RWPE2 (cell line): ENCODE measurements at regions not wholly inside any gene's neighbourhood (a gene's known extent, or its start where the extent isn't known, plus 50 kb on each side); places are given as distances from the start of the nearest gene placed in this dataset.

Experiments
- ATAC-seq: fragments of 200-7000 bp; cut with Tn5 transposase; 3 replicates; pipeline ENCODE4 v1.9.1; 2021; ENCODE audit warnings: low read depth
- DNase-seq: peaks from one replicate; pipeline ENCODE4 v3.0.0-alpha.2; 2020; ENCODE audit warnings: low spot score
- H3K27ac ChIP-seq: fragments of 450-650 bp; 2 replicates; pipeline ENCODE4 v1.5.1; 2017; ENCODE audit warnings: mild to moderate bottlenecking; ENCODE audit not compliant: poor library complexity, severe bottlenecking
- H3K27me3 ChIP-seq: fragments of 250-450 bp; sonication (Bioruptor Pico); 2 replicates; pipeline ENCODE4 v1.5.1; 2021; ENCODE audit warnings: mild to moderate bottlenecking, moderate library complexity; ENCODE audit not compliant: insufficient read depth, poor library complexity, severe bottlenecking
- H3K36me3 ChIP-seq: fragments of 250-450 bp; sonication (Bioruptor Pico); 2 replicates; pipeline ENCODE4 v1.5.1; 2020; ENCODE audit warnings: low read depth, mild to moderate bottlenecking, moderate library complexity
- H3K4me1 ChIP-seq: fragments of 250-450 bp; sonication (Bioruptor Pico); 2 replicates; pipeline ENCODE4 v1.5.1; 2021; ENCODE audit warnings: mild to moderate bottlenecking, moderate library complexity; ENCODE audit not compliant: insufficient read depth, poor library complexity, severe bottlenecking
- H3K4me3 ChIP-seq: fragments of 250-450 bp; sonication (Bioruptor Pico); 2 replicates; pipeline ENCODE4 v1.5.1; 2021; ENCODE audit warnings: mild to moderate bottlenecking, moderate library complexity; ENCODE audit not compliant: severe bottlenecking
- H3K9me3 ChIP-seq: fragments of 250-450 bp; sonication (Bioruptor Pico); 2 replicates; pipeline ENCODE4 v1.5.1; 2021; ENCODE audit warnings: mild to moderate bottlenecking, moderate library complexity; ENCODE audit not compliant: severe bottlenecking
- CTCF ChIP-seq: fragments of 450-650 bp; IDR thresholded peaks from one replicate; pipeline ENCODE4 v1.5.1; 2017; ENCODE audit warnings: mild to moderate bottlenecking, moderate library complexity; ENCODE audit not compliant: poor library complexity, severe bottlenecking

GRCh38 chr7:94849636-94850208, 57.7 kb upstream of the PPP1R9A start:
- no peaks in the 10 kb centered on the region for H3K27me3 ChIP-seq
- no peak overlapping the region for H3K4me3 ChIP-seq
- no peaks in the 10 kb centered on the region for H3K9me3 ChIP-seq
- ATAC-seq = no peak
- no peaks in the 10 kb centered on the region for H3K36me3 ChIP-seq
- H3K27ac ChIP-seq = no peak overlapping the region
- no peak for DNase-seq
- no peaks in the 10 kb centered on the region for H3K4me1 ChIP-seq
- no peak for TF ChIP-seq CTCF

GRCh38 chr7:94855589-94855988, 51.8 kb upstream of the PPP1R9A start:
- ATAC-seq (no peak), DNase-seq (no peak)
- Histone ChIP-seq H3K27me3 (no peaks in the 10 kb centered on the region), H3K27ac (no peak overlapping the region), H3K4me3 (no peak overlapping the region), H3K4me1 (no peaks in the 10 kb centered on the region), H3K9me3 (no peaks in the 10 kb centered on the region), H3K36me3 (no peaks in the 10 kb centered on the region)
- no peak for TF ChIP-seq CTCF

- H3K27ac ChIP-seq = no peak overlapping the region
- no peak for TF ChIP-seq CTCF
- ATAC-seq (no peak), DNase-seq (no peak)
- H3K27me3 ChIP-seq = no peaks in the 10 kb centered on the region
- H3K4me3 ChIP-seq = no peak overlapping the region
- H3K4me1 ChIP-seq = no peaks in the 10 kb centered on the region
- no peaks in the 10 kb centered on the region for H3K9me3 ChIP-seq
- H3K36me3 ChIP-seq = no peaks in the 10 kb centered on the region
Measured at GRCh38 chr7:94856643-94857042, 50.8 kb upstream of the PPP1R9A start.
